ENCODE measurements at regions not wholly inside any gene's neighbourhood (a gene's known extent, or its start where the extent isn't known, plus 50 kb on each side); places are given as distances from the start of the nearest gene placed in this dataset.

- no peak for DNase-seq
- no peaks in the 10 kb centered on the region for H3K36me3 Mint-ChIP-seq
- H3K27ac Mint-ChIP-seq = no peak overlapping the region
- H3K27me3 Mint-ChIP-seq (ENCODE audit: low read depth in 3 of 3) = peaks cover 7 to 27% (median 11%) of the 10 kb centered on the region in 3 donors
- peaks cover 0 to 5% (median 0%) of the 10 kb centered on the region in 6 donors for H3K9me3 Mint-ChIP-seq
- H3K4me1 Mint-ChIP-seq = peaks cover 5 to 10% of the 10 kb centered on the region in 2 donors
- H3K4me3 Mint-ChIP-seq = no peak overlapping the region
Measured at GRCh38 chr4:41883988-41884734, 51.1 kb upstream of the TMEM33 start.

- Mint-ChIP-seq H3K9me3 (peaks cover 0 to 5% (median 0%) of the 10 kb centered on the region in 6 donors), H3K4me1 (peaks cover 5 to 10% of the 10 kb centered on the region in 2 donors), H3K27ac (no peak overlapping the region), H3K4me3 (peak overlapping the region; percentile 58 to 83 (median 74)), H3K27me3 (ENCODE audit: low read depth in 3 of 3) (peaks cover 11 to 29% (median 16%) of the 10 kb centered on the region in 3 donors), H3K36me3 (no peaks in the 10 kb centered on the region)
- DNase-seq = peak; percentile 10 to 35 (median 19)
Measured at GRCh38 chr4:41882625-41883347, 52.4 kb upstream of the TMEM33 start.

GRCh38 chr4:41881981-41882624, 53.1 kb upstream of the TMEM33 start:
- H3K27me3 Mint-ChIP-seq (ENCODE audit: low read depth in 3 of 3) = peaks cover 16 to 34% (median 18%) of the 10 kb centered on the region in 3 donors
- peaks cover 5 to 10% of the 10 kb centered on the region in 2 donors for H3K4me1 Mint-ChIP-seq
- H3K27ac Mint-ChIP-seq = no peak overlapping the region
- peaks cover 0 to 5% (median 0%) of the 10 kb centered on the region in 6 donors for H3K9me3 Mint-ChIP-seq
- no peak for DNase-seq
- no peaks in the 10 kb centered on the region for H3K36me3 Mint-ChIP-seq
- peak overlapping the region; percentile 58 to 83 (median 74) for H3K4me3 Mint-ChIP-seq

- Mint-ChIP-seq H3K4me1 (peaks cover 5 to 10% of the 10 kb centered on the region in 2 donors), H3K36me3 (no peaks in the 10 kb centered on the region), H3K27me3 (ENCODE audit: low read depth in 3 of 3) (peaks cover 16 to 37% (median 26%) of the 10 kb centered on the region in 3 donors), H3K27ac (no peak overlapping the region), H3K4me3 (peak overlapping the region; percentile 29 to 55 (median 41)), H3K9me3 (peaks cover 0 to 5% (median 0%) of the 10 kb centered on the region in 6 donors)
- DNase-seq = no peak
Measured at GRCh38 chr4:41880840-41881831, 54.1 kb upstream of the TMEM33 start.

- Mint-ChIP-seq H3K4me1 (peaks cover 5 to 10% of the 10 kb centered on the region in 2 donors), H3K4me3 (peak overlapping the region in 2 of 5 donors; percentile 0 to 46)
Measured at GRCh38 chr4:41880022-41880837, 55.0 kb upstream of the TMEM33 start.

GRCh38 chr4:41879552-41879951, 55.7 kb upstream of the TMEM33 start:
- Mint-ChIP-seq H3K4me3 (no peak overlapping the region), H3K9me3 (peaks cover 0 to 4% (median 0%) of the 10 kb centered on the region in 6 donors), H3K36me3 (no peaks in the 10 kb centered on the region), H3K27ac (no peak overlapping the region), H3K4me1 (peaks cover 5 to 10% of the 10 kb centered on the region in 2 donors), H3K27me3 (ENCODE audit: low read depth in 3 of 3) (peaks cover 18 to 44% (median 28%) of the 10 kb centered on the region in 3 donors)
- DNase-seq = no peak

More at GRCh38 chr4:41880022-41880837, 55.0 kb upstream of the TMEM33 start:
- DNase-seq = no peak
- no peak overlapping the region for H3K27ac Mint-ChIP-seq
- peaks cover 16 to 43% (median 25%) of the 10 kb centered on the region in 3 donors for H3K27me3 Mint-ChIP-seq (ENCODE audit: low read depth in 3 of 3)
- no peaks in the 10 kb centered on the region for H3K36me3 Mint-ChIP-seq
- peaks cover 0 to 5% (median 0%) of the 10 kb centered on the region in 6 donors for H3K9me3 Mint-ChIP-seq

- no peak overlapping the region for H3K4me3 Mint-ChIP-seq
- no peak for DNase-seq
- H3K9me3 Mint-ChIP-seq = peaks cover 0 to 6% (median 0%) of the 10 kb centered on the region in 6 donors
- no peak overlapping the region for H3K27ac Mint-ChIP-seq
- peaks cover 5 to 10% of the 10 kb centered on the region in 2 donors for H3K4me1 Mint-ChIP-seq
- H3K36me3 Mint-ChIP-seq = no peaks in the 10 kb centered on the region
- peaks cover 20 to 49% (median 30%) of the 10 kb centered on the region in 3 donors for H3K27me3 Mint-ChIP-seq (ENCODE audit: low read depth in 3 of 3)
Measured at GRCh38 chr4:41878991-41879491, 56.2 kb upstream of the TMEM33 start.

- peaks cover 25 to 49% (median 30%) of the 10 kb centered on the region in 3 donors for H3K27me3 Mint-ChIP-seq (ENCODE audit: low read depth in 3 of 3)
- no peak overlapping the region for H3K27ac Mint-ChIP-seq
- peaks cover 5 to 10% of the 10 kb centered on the region in 2 donors for H3K4me1 Mint-ChIP-seq
- H3K4me3 Mint-ChIP-seq = no peak overlapping the region
- H3K36me3 Mint-ChIP-seq = no peaks in the 10 kb centered on the region
- peaks cover 0 to 6% (median 0%) of the 10 kb centered on the region in 6 donors for H3K9me3 Mint-ChIP-seq
- no peak for DNase-seq
Measured at GRCh38 chr4:41878170-41878969, 56.9 kb upstream of the TMEM33 start.

- peaks cover under 1 to 2% of the 10 kb centered on the region in 2 donors for H3K4me1 Mint-ChIP-seq
- no peak overlapping the region for H3K4me3 Mint-ChIP-seq
- H3K27ac Mint-ChIP-seq = no peak overlapping the region
- H3K36me3 Mint-ChIP-seq = no peaks in the 10 kb centered on the region
- H3K27me3 Mint-ChIP-seq (ENCODE audit: low read depth in 3 of 3) = peaks cover 25 to 48% (median 30%) of the 10 kb centered on the region in 3 donors
- H3K9me3 Mint-ChIP-seq = peaks cover 0 to 8% (median under 1%) of the 10 kb centered on the region in 6 donors
- DNase-seq = no peak
Measured at GRCh38 chr4:41877020-41877796, 58.0 kb upstream of the TMEM33 start.

GRCh38 chr4:41874873-41875272, 60.4 kb upstream of the TMEM33 start:
- H3K36me3 Mint-ChIP-seq = no peaks in the 10 kb centered on the region
- no peak overlapping the region for H3K27ac Mint-ChIP-seq
- peaks cover 27 to 36% (median 35%) of the 10 kb centered on the region in 3 donors for H3K27me3 Mint-ChIP-seq (ENCODE audit: low read depth in 3 of 3)
- no peak overlapping the region for H3K4me3 Mint-ChIP-seq
- DNase-seq = no peak
- no peaks in the 10 kb centered on the region for H3K4me1 Mint-ChIP-seq
- peaks cover 0 to 5% (median under 1%) of the 10 kb centered on the region in 6 donors for H3K9me3 Mint-ChIP-seq

- no peaks in the 10 kb centered on the region for H3K36me3 Mint-ChIP-seq
- no peak for DNase-seq
- H3K4me1 Mint-ChIP-seq = no peaks in the 10 kb centered on the region
- H3K27me3 Mint-ChIP-seq (ENCODE audit: low read depth in 3 of 3) = peaks cover 26 to 36% (median 32%) of the 10 kb centered on the region in 3 donors
- peaks cover 0 to 5% (median under 1%) of the 10 kb centered on the region in 6 donors for H3K9me3 Mint-ChIP-seq
- H3K4me3 Mint-ChIP-seq = no peak overlapping the region
- no peak overlapping the region for H3K27ac Mint-ChIP-seq
Measured at GRCh38 chr4:41874398-41874797, 60.8 kb upstream of the TMEM33 start.

All from immature natural killer cell (primary cell).